ENCODE measurements at regions not wholly inside any gene's neighbourhood (a gene's known extent, or its start where the extent isn't known, plus 50 kb on each side); places are given as distances from the start of the nearest gene placed in this dataset.

GRCh38 chr13:106381091-106381490 is 154.4 kb downstream of the EFNB2 start:
- DNase-seq = no peak

DNA sequence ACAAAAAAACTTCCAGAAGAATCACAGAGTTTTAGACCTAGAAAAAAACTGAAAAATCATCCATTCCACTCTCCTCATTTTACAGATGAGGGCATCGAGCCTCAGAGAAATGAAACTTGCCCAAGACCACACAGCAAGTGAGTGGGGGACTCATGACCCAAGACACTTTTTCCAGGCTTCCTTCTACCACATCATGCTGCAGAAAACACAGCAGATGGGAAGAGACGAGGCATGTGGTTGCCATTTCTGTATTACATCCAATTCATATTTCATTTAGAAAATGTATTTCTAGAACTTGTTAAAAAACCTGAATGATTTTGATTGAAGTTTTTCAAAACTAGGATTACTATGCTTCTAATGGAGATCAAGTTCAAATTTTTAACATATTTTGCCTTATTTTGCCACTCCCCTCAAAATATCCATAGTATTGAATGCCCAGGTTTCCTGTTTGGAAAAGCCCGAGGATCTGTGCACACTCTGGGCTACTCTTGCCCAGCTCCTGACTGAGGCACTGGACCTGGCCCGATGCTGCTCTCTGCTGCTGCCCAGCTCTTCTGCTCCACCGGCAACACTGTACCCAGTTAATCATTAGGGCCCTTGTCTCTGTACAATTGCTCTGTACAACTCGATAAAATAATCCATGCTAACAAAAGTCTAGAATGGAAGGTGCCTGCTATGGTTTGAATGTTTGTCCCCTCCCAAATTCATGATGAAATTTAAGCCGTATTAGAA is 157.4 kb downstream of the EFNB2 start:
- no peak for DNase-seq

- no peak for DNase-seq
Measured at GRCh38 chr13:106377341-106377740, 158.1 kb downstream of the EFNB2 start.

DNA sequence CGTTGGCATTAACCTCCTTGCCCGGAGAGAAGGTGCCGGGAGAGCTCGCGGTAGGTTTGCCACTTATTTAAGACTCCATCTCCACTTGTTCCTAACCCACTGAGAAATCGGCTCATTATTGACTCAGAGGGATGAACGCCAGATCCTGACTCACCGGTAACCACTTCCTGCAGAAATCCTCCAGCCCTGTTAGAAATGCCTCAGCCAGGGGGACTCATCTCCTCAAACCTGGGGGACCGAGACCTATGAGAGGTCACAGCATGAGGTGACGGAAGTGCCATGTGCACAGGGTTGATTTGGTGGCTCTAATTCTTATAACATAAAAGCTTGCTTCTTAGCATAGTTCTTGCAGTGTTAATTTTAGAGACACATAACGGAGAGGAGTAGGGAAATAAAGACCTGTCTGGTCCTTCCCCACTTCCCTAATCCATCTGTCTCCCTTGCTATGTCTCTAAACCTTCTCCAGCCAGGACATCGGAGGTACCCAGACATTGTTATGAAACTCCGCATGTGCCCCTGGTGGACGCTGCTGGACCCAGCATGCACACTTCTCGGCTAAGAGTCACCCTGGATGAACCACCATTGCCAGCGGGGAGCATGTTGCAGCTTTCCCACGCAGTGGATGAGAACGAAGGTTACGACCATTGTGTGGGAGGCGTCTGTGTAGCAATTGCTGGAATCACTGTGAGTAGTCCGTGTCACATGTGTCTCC is 158.9 kb downstream of the EFNB2 start:
- DNase-seq = no peak

DNA sequence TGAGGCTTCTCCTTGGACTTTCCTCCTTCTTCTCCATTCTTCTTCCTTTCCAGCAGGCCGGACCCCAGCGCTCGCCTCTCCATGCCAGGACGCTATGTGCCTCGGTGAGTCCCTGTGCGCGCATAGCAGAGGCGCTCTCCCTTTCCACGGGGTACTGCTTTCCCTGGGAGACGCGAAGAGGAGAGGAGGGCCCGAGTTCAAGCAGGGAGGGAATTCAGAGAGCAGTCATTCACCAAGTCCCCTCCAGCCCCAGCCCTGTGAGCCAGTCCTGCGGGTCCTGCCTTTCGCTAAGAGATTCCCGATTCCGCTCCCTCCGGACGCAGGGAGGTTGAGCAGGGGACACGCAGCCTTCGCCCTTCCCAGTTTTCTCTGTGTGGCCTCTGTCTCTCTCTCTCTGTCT is 160.4 kb downstream of the EFNB2 start:
- no peak for DNase-seq

- no peak for DNase-seq
Measured at GRCh38 chr13:106374631-106375030, 160.8 kb downstream of the EFNB2 start.

DNA sequence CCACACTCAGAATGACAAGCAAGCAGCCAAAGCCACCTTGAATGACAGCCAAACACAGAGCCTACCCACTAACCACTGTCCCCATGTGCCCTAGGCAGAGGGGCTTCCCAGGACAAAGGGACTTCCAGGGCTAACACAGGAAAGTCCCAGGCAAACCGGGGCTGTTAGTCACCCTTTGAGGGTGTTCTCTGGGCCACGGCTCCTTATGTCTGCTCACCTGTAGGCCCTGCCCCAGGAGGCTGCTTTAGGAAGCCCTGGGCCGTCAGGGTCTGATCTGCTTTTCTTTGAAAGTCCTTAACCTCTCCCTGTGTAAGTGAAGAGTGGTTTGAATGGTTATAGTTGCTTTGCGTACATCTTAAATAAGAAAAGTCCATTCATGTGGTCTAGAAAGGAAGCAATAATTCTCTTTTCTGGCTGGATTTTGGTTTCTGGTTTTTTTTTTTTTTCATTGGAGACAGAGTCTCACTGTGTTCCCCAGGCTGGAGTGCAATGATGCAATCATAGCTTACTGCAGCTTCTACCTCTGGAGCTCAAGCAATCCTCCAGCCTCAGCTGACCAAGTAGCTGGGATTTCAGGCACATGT is 161.4 kb downstream of the EFNB2 start:
- DNase-seq = no peak

DNA sequence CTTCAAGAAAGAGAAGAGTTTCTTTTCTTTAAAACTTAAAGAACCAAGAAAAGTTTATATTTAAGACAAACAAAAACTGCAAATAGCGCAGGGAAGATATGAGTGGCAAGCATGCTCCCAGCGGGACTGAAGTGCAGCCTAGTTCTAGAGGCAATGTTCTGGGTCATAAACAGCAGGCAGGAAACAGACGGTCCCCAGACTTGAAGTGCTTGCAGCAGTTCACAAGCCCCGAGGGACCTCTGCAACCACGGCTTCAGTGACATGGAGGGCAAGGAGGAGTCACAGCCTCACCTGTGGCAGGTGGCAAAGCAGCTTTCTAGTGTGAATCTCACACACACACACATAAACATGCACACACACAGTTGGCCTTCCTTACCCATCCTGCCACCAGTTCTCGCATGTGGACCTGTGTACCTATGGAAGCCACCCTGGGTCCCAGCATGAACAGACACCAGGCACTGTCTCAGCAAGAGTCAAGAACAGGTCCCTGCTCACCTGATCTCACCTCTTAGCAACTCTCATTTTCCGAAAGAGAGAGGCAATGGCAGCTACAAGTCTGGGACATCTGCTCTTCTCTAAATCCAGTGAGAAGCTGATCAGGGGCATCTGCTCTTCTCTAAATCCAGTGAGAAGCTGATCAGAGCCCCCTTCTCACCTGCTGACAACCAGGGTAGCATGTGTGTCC is 162.0 kb downstream of the EFNB2 start:
- no peak for DNase-seq

- DNase-seq = no peak
Measured at GRCh38 chr13:106372199-106373155, 163.0 kb downstream of the EFNB2 start.

- DNase-seq = no peak
Measured at GRCh38 chr13:106371024-106371423, 164.4 kb downstream of the EFNB2 start.

DNA sequence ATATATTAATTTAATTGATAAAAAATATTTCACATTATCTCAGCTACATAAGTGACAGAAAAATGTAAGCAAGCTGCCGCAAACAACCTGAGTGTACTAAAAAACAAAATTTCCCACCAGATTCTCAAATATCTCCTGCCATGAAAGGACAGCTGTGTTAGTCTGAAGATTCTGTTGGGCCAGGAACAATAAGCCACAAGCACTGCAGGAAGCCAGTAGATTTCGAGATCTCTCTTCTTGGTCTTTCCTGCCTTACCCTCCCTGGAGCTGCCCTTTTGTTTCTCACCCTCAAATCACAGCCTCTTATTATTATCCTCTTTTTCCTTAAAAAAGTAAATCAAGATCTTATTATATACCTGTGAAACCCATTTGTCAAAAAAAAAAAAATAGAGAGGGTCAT is 165.6 kb downstream of the EFNB2 start:
- DNase-seq = no peak

DNA sequence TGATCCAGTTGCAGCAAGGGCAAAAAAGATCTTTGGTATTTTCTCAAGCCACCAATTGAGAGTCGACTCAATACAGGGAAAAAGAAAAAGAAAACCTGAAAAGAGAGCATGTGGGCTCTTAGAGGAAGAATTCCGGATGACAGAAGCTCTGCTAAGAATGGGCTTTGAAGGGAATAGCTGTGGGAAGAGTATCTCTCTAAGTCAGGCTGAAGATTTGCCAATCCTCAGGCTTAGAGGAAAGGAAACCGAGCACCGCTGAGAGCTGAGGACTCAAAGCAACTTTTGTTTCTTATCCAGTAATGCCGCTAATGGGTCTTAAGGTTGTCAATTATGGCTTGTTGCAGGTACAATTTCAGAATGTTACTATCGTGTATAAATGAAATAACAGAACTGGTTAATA is 166.4 kb downstream of the EFNB2 start:
- DNase-seq = no peak

- DNase-seq = no peak
Measured at GRCh38 chr13:106367361-106367971, 168.0 kb downstream of the EFNB2 start.

GRCh38 chr13:106362707-106363106 is 172.8 kb downstream of the EFNB2 start:
- DNase-seq = no peak

- no peak for DNase-seq
Measured at GRCh38 chr13:106361621-106362020, 173.8 kb downstream of the EFNB2 start.

- no peak for DNase-seq
Measured at GRCh38 chr13:106357198-106357597, 178.3 kb downstream of the EFNB2 start.

GRCh38 chr13:106355866-106356265 is 179.6 kb downstream of the EFNB2 start:
- no peak for DNase-seq

GRCh38 chr13:106354961-106355360 is 180.5 kb downstream of the EFNB2 start:
- DNase-seq = no peak

GRCh38 chr13:106352850-106353249 is 182.6 kb downstream of the EFNB2 start:
- no peak for DNase-seq

GRCh38 chr13:106351251-106351650 is 184.2 kb downstream of the EFNB2 start:
- DNase-seq = no peak

DNA sequence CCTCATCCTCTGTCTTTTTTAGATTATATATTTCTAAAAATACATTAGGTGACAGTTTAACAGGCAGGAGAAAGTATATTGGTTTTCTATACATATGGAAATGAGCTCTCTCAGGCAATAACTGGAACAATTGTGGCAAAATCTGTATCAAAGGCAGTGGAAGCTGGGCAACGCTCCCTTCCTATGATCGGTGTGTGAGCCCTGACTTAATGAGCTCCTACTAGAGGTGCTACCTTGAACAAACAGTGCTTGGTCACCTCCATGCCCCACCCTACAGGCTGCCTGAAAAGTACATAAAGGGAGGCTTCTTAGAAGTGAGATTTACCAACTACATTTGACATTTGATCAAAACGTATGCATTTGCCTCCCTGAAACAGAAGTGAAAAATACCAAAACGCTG is 185.3 kb downstream of the EFNB2 start:
- no peak for DNase-seq
